GM23338 (cell line): ENCODE measurements at regions not wholly inside any gene's neighbourhood (a gene's known extent, or its start where the extent isn't known, plus 50 kb on each side); places are given as distances from the start of the nearest gene placed in this dataset.

Experiments used
- ATAC-seq: fragments of 200-7000 bp; cut with Tn5 transposase; 3 replicates; pipeline ENCODE4 v1.9.1; 2020
- DNase-seq: peaks from one replicate; pipeline ENCODE4 v3.0.0-alpha.2; 2015; ENCODE audit warnings: low spot score
- H2AFZ ChIP-seq: fragments of 200-600 bp; sonication (generic); 2 replicates; pipeline ENCODE4 v1.8.0; 2016; ENCODE audit warnings: antibody characterized with exemption, mild to moderate bottlenecking, moderate library complexity
- H3F3A ChIP-seq: fragments of 200-600 bp; sonication (generic); replicated peaks from 2 replicates; pipeline ENCODE4 v1.8.0; 2017; ENCODE audit warnings: antibody characterized with exemption, mixed run types, low read depth
- H3K27ac ChIP-seq: fragments of 200-600 bp; sonication (generic); 2 replicates; pipeline ENCODE4 v1.6.1; 2016; ENCODE audit warnings: low read depth
- H3K27me3 ChIP-seq: fragments of 200-600 bp; sonication (generic); 2 replicates; pipeline ENCODE4 v1.8.0; 2016; ENCODE audit warnings: mild to moderate bottlenecking, mixed run types, moderate library complexity; ENCODE audit not compliant: insufficient read depth
- H3K36me3 ChIP-seq: fragments of 200-600 bp; sonication (generic); 2 replicates; pipeline ENCODE4 v1.8.0; 2016; ENCODE audit warnings: mild to moderate bottlenecking; ENCODE audit not compliant: insufficient read depth
- H3K4me1 ChIP-seq: fragments of 200-600 bp; sonication (generic); 2 replicates; pipeline ENCODE4 v1.8.0; 2016; ENCODE audit warnings: mild to moderate bottlenecking, moderate library complexity; ENCODE audit not compliant: insufficient read depth
- H3K4me2 ChIP-seq: fragments of 200-600 bp; sonication (generic); 2 replicates; pipeline ENCODE4 v1.7.1; 2017; ENCODE audit warnings: mixed run types
- H3K4me3 ChIP-seq: fragments of 200-600 bp; sonication (generic); 2 replicates; pipeline ENCODE4 v1.6.1; 2016; ENCODE audit warnings: mixed run types
- H3K79me2 ChIP-seq: fragments of 200-600 bp; sonication (generic); replicated peaks from 2 replicates; pipeline ENCODE4 v1.8.0; 2017; ENCODE audit warnings: mild to moderate bottlenecking; ENCODE audit not compliant: insufficient read depth
- H3K9me2 ChIP-seq: fragments of 200-600 bp; sonication (generic); 2 replicates; pipeline ENCODE4 v1.8.0; 2017; ENCODE audit not compliant: insufficient read depth
- H4K20me1 ChIP-seq: fragments of 200-600 bp; sonication (generic); replicated peaks from 2 replicates; pipeline ENCODE4 v1.8.0; 2017; ENCODE audit warnings: mild to moderate bottlenecking; ENCODE audit not compliant: insufficient read depth
- H3K27ac Mint-ChIP-seq: 2 replicates; pipeline ENCODE4 v1.8.0; 2020; ENCODE audit warnings: inconsistent platforms, mild to moderate bottlenecking, moderate library complexity, mixed read lengths
- H3K27me3 Mint-ChIP-seq: 3 replicates; pipeline ENCODE4 v1.8.0; 2022; ENCODE audit warnings: low read depth, mild to moderate bottlenecking, moderate library complexity, mixed read lengths, inconsistent platforms; ENCODE audit not compliant: insufficient read depth, poor library complexity
- H3K36me3 Mint-ChIP-seq: 3 replicates; pipeline ENCODE4 v1.8.0; 2021; ENCODE audit warnings: low read depth, mild to moderate bottlenecking, inconsistent platforms, moderate library complexity, mixed read lengths
- H3K4me1 Mint-ChIP-seq: 3 replicates; pipeline ENCODE4 v1.8.0; 2020; ENCODE audit warnings: mild to moderate bottlenecking, inconsistent platforms, mixed read lengths
- H3K4me3 Mint-ChIP-seq: 3 replicates; pipeline ENCODE4 v1.8.0; 2021; ENCODE audit warnings: moderate library complexity, mild to moderate bottlenecking, inconsistent platforms, mixed read lengths
- H3K9me3 Mint-ChIP-seq: 3 replicates; pipeline ENCODE4 v1.8.0; 2020; ENCODE audit warnings: moderate library complexity, mild to moderate bottlenecking, inconsistent platforms, mixed read lengths
- CREB1 ChIP-seq: fragments of 250-450 bp; sonication (Bioruptor Pico); IDR thresholded peaks from 2 replicates; pipeline ENCODE4 v1.5.0; 2020; ENCODE audit warnings: low read depth, mild to moderate bottlenecking, moderate library complexity
- EZH2 ChIP-seq: fragments of 200-600 bp; sonication (generic); IDR thresholded peaks from one replicate; pipeline ENCODE4 v1.8.0; 2017; ENCODE audit warnings: antibody characterized with exemption, mild to moderate bottlenecking, low read depth; ENCODE audit not compliant: unreplicated experiment
- EZH2phosphoT487 ChIP-seq: fragments of 200-600 bp; sonication (generic); IDR thresholded peaks from one replicate; pipeline ENCODE4 v1.8.1; 2018; ENCODE audit warnings: antibody characterized with exemption; ENCODE audit not compliant: unreplicated experiment
- JUNB ChIP-seq: IDR thresholded peaks from one replicate; pipeline ENCODE4 v1.6.1; 2016; ENCODE audit warnings: antibody characterized with exemption; ENCODE audit not compliant: unreplicated experiment
- NANOG ChIP-seq: IDR thresholded peaks from 2 replicates; pipeline ENCODE4 v1.6.1; 2016; ENCODE audit warnings: antibody characterized with exemption, borderline replicate concordance
- POLR2AphosphoS5 ChIP-seq: IDR thresholded peaks from 2 replicates; pipeline ENCODE4 v1.6.1; 2016; ENCODE audit warnings: antibody characterized with exemption, low read depth
- STAT1 ChIP-seq: IDR thresholded peaks from one replicate; pipeline ENCODE4 v1.6.1; 2016; ENCODE audit warnings: antibody characterized with exemption; ENCODE audit not compliant: unreplicated experiment
- ZNF114 ChIP-seq: fragments of 250-450 bp; sonication (Bioruptor Pico); IDR thresholded peaks from 2 replicates; pipeline ENCODE4 v1.5.0; 2020; ENCODE audit warnings: mild to moderate bottlenecking, moderate library complexity
- ZNF331 ChIP-seq: fragments of 250-450 bp; sonication (Bioruptor Pico); IDR thresholded peaks from 2 replicates; pipeline ENCODE4 v1.5.0; 2020; ENCODE audit warnings: low read depth, mild to moderate bottlenecking, moderate library complexity
- TF ChIP-seq, protein P1 (sequence below), 2 experiments: fragments of 200-600 bp in 1 of 2; sonication (generic) in 1 of 2; conservative IDR thresholded peaks; 2 replicates each; pipeline versions ENCODE4 v1.5.1 to v1.6.1; 2016 to 2017; ENCODE audit warnings: antibody characterized with exemption in 2 of 2, low read depth in 2 of 2, mild to moderate bottlenecking in 2 of 2, moderate library complexity in 1 of 2
- TF ChIP-seq, protein P2 (sequence below): fragments of 250-450 bp; sonication (Bioruptor Pico); IDR thresholded peaks from 2 replicates; pipeline ENCODE4 v1.5.0; 2020; ENCODE audit warnings: mild to moderate bottlenecking, moderate library complexity
- TF ChIP-seq, protein P3 (sequence below): IDR thresholded peaks from one replicate; pipeline ENCODE4 v1.6.1; 2018; ENCODE audit warnings: antibody characterized with exemption; ENCODE audit not compliant: unreplicated experiment
- TF ChIP-seq, protein P4 (sequence below): IDR thresholded peaks from 2 replicates; pipeline ENCODE4 v1.6.1; 2016; ENCODE audit warnings: antibody characterized with exemption

DNA sequence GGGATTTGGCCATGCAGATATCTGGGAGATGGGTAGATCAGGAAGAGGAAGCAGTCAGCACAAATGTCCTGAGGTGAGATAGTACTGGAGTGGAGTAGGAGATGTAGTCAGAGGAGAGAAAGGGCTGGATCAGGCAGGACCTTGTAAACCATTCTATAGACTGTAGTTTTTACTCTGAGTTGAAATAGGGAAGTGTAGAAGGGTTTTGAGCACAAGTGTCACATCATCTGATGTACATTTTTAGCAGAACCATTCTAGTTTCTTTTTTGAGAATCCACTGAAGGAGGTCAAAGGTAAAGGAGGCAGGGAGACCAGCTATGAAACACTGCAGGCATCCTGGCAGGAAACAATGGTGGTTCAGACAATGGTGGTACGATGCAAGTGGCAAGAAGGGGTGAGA is 194.6 kb upstream of the RRP15 start:
- Mint-ChIP-seq H3K36me3 (no peaks in the 10 kb centered on the region), H3K9me3 (no peaks in the 10 kb centered on the region), H3K27me3 (no peaks in the 10 kb centered on the region), H3K4me1 (peaks cover 9% of the 10 kb centered on the region), H3K4me3 (no peak overlapping the region), H3K27ac (no peak overlapping the region)
- no peaks in the 10 kb centered on the region for H3F3A ChIP-seq
- H3K4me3 ChIP-seq, result no peak overlapping the region
- no peaks in the 10 kb centered on the region for H3K4me1 ChIP-seq
- TF ChIP-seq, protein P1, sequence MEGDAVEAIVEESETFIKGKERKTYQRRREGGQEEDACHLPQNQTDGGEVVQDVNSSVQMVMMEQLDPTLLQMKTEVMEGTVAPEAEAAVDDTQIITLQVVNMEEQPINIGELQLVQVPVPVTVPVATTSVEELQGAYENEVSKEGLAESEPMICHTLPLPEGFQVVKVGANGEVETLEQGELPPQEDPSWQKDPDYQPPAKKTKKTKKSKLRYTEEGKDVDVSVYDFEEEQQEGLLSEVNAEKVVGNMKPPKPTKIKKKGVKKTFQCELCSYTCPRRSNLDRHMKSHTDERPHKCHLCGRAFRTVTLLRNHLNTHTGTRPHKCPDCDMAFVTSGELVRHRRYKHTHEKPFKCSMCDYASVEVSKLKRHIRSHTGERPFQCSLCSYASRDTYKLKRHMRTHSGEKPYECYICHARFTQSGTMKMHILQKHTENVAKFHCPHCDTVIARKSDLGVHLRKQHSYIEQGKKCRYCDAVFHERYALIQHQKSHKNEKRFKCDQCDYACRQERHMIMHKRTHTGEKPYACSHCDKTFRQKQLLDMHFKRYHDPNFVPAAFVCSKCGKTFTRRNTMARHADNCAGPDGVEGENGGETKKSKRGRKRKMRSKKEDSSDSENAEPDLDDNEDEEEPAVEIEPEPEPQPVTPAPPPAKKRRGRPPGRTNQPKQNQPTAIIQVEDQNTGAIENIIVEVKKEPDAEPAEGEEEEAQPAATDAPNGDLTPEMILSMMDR (conservative IDR thresholded peaks at IDR 0.05; ENCODE audit: low read depth in 2 of 2), result no peak
- TF ChIP-seq POLR2AphosphoS5 (no peak), EZH2phosphoT487 (no peak), STAT1 (no peak), ZNF331 (CRISPR knock-in tag) (no peak), EZH2 (no peak), ZNF114 (CRISPR knock-in tag) (no peak), CREB1 (CRISPR knock-in tag) (no peak), JUNB (no peak), NANOG (no peak)
- TF ChIP-seq, protein P2, sequence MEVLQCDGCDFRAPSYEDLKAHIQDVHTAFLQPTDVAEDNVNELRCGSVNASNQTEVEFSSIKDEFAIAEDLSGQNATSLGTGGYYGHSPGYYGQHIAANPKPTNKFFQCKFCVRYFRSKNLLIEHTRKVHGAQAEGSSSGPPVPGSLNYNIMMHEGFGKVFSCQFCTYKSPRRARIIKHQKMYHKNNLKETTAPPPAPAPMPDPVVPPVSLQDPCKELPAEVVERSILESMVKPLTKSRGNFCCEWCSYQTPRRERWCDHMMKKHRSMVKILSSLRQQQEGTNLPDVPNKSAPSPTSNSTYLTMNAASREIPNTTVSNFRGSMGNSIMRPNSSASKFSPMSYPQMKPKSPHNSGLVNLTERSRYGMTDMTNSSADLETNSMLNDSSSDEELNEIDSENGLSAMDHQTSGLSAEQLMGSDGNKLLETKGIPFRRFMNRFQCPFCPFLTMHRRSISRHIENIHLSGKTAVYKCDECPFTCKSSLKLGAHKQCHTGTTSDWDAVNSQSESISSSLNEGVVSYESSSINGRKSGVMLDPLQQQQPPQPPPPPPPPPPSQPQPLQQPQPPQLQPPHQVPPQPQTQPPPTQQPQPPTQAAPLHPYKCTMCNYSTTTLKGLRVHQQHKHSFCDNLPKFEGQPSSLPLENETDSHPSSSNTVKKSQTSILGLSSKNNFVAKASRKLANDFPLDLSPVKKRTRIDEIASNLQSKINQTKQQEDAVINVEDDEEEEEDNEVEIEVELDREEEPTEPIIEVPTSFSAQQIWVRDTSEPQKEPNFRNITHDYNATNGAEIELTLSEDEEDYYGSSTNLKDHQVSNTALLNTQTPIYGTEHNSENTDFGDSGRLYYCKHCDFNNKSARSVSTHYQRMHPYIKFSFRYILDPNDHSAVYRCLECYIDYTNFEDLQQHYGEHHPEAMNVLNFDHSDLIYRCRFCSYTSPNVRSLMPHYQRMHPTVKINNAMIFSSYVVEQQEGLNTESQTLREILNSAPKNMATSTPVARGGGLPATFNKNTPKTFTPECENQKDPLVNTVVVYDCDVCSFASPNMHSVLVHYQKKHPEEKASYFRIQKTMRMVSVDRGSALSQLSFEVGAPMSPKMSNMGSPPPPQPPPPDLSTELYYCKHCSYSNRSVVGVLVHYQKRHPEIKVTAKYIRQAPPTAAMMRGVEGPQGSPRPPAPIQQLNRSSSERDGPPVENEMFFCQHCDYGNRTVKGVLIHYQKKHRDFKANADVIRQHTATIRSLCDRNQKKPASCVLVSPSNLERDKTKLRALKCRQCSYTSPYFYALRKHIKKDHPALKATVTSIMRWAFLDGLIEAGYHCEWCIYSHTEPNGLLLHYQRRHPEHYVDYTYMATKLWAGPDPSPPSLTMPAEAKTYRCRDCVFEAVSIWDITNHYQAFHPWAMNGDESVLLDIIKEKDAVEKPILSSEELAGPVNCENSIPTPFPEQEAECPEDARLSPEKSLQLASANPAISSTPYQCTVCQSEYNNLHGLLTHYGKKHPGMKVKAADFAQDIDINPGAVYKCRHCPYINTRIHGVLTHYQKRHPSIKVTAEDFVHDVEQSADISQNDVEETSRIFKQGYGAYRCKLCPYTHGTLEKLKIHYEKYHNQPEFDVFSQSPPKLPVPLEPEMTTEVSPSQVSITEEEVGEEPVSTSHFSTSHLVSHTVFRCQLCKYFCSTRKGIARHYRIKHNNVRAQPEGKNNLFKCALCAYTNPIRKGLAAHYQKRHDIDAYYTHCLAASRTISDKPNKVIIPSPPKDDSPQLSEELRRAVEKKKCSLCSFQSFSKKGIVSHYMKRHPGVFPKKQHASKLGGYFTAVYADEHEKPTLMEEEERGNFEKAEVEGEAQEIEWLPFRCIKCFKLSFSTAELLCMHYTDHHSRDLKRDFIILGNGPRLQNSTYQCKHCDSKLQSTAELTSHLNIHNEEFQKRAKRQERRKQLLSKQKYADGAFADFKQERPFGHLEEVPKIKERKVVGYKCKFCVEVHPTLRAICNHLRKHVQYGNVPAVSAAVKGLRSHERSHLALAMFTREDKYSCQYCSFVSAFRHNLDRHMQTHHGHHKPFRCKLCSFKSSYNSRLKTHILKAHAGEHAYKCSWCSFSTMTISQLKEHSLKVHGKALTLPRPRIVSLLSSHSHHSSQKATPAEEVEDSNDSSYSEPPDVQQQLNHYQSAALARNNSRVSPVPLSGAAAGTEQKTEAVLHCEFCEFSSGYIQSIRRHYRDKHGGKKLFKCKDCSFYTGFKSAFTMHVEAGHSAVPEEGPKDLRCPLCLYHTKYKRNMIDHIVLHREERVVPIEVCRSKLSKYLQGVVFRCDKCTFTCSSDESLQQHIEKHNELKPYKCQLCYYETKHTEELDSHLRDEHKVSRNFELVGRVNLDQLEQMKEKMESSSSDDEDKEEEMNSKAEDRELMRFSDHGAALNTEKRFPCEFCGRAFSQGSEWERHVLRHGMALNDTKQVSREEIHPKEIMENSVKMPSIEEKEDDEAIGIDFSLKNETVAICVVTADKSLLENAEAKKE, result no peak
- TF ChIP-seq, protein P3, sequence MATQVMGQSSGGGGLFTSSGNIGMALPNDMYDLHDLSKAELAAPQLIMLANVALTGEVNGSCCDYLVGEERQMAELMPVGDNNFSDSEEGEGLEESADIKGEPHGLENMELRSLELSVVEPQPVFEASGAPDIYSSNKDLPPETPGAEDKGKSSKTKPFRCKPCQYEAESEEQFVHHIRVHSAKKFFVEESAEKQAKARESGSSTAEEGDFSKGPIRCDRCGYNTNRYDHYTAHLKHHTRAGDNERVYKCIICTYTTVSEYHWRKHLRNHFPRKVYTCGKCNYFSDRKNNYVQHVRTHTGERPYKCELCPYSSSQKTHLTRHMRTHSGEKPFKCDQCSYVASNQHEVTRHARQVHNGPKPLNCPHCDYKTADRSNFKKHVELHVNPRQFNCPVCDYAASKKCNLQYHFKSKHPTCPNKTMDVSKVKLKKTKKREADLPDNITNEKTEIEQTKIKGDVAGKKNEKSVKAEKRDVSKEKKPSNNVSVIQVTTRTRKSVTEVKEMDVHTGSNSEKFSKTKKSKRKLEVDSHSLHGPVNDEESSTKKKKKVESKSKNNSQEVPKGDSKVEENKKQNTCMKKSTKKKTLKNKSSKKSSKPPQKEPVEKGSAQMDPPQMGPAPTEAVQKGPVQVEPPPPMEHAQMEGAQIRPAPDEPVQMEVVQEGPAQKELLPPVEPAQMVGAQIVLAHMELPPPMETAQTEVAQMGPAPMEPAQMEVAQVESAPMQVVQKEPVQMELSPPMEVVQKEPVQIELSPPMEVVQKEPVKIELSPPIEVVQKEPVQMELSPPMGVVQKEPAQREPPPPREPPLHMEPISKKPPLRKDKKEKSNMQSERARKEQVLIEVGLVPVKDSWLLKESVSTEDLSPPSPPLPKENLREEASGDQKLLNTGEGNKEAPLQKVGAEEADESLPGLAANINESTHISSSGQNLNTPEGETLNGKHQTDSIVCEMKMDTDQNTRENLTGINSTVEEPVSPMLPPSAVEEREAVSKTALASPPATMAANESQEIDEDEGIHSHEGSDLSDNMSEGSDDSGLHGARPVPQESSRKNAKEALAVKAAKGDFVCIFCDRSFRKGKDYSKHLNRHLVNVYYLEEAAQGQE, result no peak
- TF ChIP-seq, protein P4, sequence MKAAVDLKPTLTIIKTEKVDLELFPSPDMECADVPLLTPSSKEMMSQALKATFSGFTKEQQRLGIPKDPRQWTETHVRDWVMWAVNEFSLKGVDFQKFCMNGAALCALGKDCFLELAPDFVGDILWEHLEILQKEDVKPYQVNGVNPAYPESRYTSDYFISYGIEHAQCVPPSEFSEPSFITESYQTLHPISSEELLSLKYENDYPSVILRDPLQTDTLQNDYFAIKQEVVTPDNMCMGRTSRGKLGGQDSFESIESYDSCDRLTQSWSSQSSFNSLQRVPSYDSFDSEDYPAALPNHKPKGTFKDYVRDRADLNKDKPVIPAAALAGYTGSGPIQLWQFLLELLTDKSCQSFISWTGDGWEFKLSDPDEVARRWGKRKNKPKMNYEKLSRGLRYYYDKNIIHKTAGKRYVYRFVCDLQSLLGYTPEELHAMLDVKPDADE, result no peak
- H3K27me3 ChIP-seq, result no peaks in the 10 kb centered on the region
- H3K27ac ChIP-seq, result no peak overlapping the region
- no peaks in the 10 kb centered on the region for H4K20me1 ChIP-seq
- no peak overlapping the region for H3K4me2 ChIP-seq
- no peak for DNase-seq
- ATAC-seq, result no peak
- H3K9me2 ChIP-seq, result no peaks in the 10 kb centered on the region
- H2AFZ ChIP-seq, result no peak overlapping the region
- H3K36me3 ChIP-seq, result no peaks in the 10 kb centered on the region
- H3K79me2 ChIP-seq, result no peaks in the 10 kb centered on the region
